OCI-LY7 (cell line): ENCODE measurements at regions not wholly inside any gene's neighbourhood (a gene's known extent, or its start where the extent isn't known, plus 50 kb on each side); places are given as distances from the start of the nearest gene placed in this dataset.

ENCODE experiments used
- CTCF ChIP-seq: fragments of 200-600 bp; sonication (generic); conservative IDR thresholded peaks from 2 replicates; pipeline ENCODE4 v1.5.1; 2014; ENCODE audit warnings: mild to moderate bottlenecking, antibody characterized with exemption, low read length, moderate library complexity, mixed read lengths
- EZH2phosphoT487 ChIP-seq: fragments of 200-600 bp; sonication (generic); IDR thresholded peaks from 2 replicates; pipeline ENCODE4 v1.6.1; 2018; ENCODE audit warnings: low read depth, borderline replicate concordance, mild to moderate bottlenecking, mixed run types, antibody characterized with exemption, low read length, moderate library complexity, mixed read lengths

DNA sequence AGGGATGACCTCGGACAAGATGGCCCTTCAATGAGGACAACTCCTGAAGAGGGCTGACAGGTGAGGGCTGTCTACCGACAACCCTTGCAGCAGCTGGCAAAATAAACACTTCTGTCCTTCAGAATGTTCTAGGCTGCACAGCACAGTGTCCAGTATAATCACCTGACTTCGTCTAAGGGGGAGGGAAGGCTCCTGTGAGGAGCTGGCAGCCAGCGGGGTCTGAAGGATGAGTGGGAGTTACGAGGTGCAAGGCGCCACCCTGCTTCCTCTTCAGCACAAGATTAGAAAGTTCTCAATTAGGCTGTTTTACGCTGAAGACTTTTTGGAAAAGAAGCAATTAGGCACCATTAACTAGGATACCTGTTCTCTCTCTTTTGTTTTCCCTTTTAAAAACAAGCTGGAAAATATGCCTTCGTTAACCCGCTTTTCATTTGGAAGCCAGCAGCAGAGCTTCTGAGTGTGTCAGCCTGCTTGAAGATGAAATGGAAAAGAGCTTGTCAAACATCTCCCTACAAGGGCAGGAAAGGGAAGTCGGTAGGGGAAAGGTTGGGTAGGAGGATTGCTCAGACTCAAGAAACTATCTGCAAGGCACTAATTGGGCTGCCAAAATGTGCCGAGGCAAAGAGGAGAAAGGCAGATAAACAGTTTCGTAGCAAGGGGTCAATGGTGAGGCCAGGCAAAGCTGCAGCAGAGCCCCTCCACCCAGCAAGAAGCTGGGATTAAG lies 592.2 kb upstream of the CADM1 start:
- no peak for TF ChIP-seq CTCF
- no peak for TF ChIP-seq EZH2phosphoT487
